CD1c-positive myeloid dendritic cell (primary cell): ENCODE measurements at regions not wholly inside any gene's neighbourhood (a gene's known extent, or its start where the extent isn't known, plus 50 kb on each side); places are given as distances from the start of the nearest gene placed in this dataset.

ENCODE experiments used
- DNase-seq: peaks from one replicate; pipeline ENCODE4 v3.0.0-alpha.2; 2016; ENCODE audit errors: extremely low spot score

DNA sequence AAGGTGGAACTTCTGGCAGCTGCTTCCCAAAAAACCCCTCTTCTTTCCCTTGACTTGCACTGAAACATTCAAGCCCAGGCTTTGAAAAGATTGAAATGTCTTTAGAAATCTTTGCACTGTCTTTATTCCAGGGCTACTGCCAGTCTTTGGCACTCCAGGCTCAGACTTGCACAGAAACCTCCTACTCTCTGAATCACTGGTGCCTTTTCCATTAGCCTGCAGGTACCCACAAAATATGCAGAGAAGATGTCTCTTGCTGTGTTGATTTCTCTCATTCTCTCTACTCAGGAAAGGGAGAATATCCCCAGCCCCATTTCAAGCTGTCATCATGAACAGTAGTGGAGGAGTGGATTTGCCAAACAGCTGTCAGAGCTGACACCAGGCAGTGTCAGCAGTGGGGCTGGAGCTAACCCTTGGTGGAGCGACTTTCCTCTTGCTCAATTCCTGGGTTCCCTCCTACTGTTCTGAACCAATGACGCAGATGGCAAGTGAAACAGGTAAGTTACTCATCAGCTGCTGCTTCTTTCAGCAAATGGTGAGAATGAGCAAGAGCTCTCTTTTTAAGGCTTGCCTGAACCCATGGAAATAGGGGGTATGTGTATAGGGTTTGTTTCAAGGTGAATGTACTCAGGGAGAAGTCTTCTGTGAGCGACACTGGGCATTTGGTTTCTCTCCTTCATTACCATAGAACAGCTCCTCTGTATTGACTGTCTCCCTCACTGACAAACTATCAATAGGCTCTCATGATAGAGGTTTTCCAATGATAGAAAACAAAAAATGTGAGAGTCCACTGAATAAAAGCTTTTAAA lies 362.4 kb downstream of the ADRA2A start:
- DNase-seq = no peak

DNA sequence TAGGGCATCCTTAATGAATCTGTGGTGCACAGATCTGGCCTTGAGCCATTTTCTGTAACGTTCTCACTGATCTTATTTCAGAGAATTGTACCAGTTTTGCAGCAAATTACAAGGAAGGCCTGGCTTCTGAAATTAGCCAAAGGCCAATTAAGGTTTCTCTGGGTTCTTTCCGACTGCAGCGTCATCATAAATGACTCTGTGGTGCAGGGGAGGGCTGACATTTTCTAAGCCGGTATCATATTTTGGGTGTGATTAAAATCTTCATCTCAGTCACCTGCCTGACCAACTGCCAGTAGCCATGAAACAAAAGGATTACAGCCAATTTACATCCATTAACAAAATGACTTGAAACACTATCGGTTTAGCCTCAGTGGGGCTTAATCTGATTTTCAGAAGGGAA lies 363.7 kb downstream of the ADRA2A start:
- DNase-seq = no peak

DNA sequence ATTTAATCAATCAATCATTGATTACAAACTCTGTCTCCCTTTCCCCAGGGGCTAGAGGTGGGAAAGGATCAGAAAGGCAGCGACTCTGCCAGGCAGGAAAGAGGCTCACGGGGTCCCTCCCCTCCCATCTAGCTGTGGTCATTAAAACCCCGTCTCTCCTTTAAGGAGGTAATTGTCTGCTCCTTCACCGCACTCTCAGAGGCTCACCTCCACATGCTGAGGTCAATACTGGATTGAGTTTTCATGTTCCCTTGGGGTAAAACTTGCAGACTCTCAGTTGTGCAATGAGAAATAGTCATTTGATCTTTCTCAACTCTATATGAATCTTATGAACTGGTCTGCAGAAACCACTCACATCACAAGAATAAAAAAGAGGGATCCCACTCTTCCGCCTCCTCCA lies 368.8 kb downstream of the ADRA2A start:
- no peak for DNase-seq

DNA sequence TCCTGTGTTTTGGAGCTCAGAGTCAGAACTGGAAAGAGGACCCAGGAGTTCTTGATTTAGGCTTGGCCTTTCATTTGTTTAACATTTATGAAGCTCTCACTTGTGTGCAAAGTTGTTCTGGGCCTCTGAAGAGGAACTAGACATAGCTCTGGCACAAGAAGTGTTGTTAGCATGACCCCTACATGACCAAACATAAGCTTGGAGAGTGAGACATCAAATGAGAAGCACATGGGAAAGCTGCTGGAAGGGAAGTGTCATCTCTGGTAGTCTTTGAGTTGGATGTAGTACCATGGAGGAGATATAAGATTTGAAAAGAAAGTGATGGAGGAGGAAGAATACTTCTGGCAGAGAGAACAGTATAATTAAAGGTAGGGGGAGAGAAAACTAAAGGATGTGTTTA lies 370.1 kb downstream of the ADRA2A start:
- DNase-seq = no peak

DNA sequence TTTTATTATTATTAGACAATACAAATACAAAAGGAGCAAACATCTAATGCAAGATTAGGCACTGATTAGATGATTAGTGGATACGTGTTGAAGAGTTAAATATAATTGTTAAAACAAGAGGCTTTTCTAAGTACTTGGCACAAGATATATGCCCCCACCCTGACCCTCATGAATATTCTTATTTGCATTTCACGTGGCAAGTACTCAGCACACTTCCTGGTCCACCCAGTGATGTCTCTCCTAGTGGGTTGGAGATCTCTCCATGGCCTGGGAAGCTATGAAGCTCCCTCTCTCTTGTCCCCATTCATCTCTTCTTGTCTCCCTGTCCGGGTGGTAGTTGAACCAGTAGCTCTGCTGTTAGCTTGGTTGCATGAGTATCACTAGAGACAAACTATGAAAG lies 375.3 kb downstream of the ADRA2A start:
- no peak for DNase-seq

DNA sequence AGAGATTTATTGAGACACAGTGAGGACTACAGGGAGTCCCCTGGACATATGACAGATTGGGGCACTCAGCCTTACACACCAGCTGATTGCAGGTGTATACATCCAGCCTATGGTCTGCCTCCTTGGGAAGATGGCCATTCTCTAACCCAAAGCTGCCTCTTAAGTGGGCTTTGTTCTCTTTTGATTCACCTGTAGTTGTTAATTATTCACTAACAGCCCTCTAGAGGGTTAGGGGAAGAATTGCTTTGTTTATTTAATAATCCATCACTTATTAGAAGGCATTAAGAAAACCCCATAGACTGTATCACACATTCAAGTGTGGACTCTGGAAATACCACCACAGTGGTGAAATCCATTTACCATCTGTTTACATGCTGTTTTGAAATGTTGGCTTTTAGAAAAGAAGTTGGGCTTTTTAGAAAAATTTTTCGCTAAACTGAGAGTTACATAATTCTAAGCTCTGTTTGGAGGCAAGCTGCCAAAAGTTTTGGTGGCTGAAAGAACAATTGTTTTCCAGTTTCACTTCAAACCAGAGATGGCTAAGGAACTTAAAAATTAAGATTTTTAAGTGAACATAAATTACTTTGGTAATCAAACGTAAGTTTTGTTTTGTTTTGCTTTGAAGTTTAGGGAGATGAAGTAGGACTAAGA lies 379.1 kb downstream of the ADRA2A start:
- DNase-seq = no peak

DNA sequence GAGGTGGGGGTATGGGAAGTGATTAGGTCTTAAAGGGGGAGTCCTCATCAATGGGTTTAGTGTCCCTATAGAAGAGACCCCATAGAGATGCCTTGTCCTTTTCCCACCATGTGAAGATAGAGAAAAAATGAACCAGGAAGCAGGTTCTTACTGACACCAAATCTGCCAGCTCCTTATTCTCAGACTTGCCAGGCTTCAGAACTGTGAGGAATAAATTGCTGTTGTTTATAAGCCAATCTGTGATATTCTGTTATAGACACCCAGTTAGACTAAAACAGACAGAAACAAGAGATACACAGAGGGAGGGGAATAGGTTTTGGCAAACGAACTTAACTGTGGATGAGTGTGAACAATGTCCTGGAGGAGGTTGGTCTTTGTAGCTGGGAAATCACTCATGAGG lies 381.4 kb downstream of the ADRA2A start:
- no peak for DNase-seq

DNA sequence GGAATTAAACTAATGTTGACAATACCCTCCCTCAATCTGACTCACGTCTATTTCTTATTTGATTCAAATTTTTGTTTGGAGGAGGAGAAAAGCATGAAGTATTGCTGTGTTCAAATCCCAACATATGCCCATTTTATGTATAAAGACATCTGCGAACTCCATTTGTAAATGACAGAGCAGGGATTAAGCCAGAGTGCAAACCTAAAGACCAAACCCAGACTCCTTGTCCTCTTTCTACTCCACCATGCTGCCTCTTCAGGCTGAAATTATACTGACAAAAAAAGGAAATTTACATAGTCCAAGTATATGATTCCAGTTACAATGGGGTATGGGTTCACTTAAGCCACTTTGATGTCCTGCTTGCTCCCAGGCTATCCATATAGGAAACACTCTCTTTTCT lies 383.1 kb downstream of the ADRA2A start:
- DNase-seq = no peak

DNA sequence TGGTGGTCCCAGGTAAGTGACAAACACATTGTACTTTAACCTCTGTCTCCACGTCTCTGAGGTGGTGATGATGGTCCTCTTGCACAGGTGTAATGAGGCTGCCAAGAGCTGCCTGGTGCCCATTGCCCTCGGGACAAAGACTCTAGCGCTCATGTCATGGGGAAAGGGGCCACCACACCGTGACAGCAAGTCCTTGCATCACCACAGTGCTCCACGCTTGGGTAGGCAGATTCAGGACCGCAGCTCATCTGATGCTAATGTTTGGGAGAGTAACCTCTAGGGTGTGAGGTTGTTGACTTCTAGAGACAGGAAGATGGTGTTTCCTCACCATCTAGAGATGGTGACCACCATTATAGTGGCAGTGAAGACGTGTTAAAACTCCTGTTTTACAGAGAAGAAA lies 395.6 kb downstream of the ADRA2A start:
- DNase-seq = no peak

DNA sequence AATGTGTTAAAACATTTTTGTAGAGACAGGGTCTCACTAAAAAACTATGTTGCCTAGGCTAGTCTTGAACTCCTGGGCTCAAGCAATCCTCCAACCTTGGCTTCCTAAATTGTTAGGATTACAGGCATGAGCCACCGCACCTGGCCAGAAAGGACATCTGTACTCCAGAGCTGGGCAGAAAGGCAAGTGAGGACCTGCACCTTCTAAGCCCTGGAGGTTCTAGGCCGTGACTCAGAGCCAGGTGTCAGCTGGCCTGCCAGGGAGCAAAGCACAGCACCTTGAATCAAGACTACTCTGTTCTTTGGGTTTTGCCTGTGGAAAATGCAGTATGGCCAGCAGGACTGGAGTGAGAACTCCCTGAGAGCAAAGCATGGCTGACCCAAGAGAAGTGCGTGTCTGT lies 396.5 kb downstream of the ADRA2A start:
- no peak for DNase-seq

DNA sequence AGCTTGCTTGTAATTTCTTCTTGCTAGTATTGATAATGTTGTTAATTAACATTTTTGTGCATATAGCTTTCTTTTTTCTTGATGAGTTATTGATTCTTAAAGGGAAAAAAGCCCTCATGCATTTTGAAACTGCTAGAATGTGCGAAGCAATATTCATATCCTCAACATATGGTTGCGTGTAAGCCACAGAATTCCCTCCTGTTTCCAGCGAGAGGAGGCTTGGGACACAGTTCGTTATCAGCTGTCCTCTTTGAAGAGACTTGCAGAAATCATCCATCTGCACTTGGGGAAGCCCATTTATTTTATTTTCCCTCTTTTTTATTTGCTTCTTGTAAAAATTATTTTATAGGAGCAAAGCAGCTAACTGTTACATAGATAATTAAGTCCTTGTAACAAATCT lies 398.0 kb downstream of the ADRA2A start:
- no peak for DNase-seq

DNA sequence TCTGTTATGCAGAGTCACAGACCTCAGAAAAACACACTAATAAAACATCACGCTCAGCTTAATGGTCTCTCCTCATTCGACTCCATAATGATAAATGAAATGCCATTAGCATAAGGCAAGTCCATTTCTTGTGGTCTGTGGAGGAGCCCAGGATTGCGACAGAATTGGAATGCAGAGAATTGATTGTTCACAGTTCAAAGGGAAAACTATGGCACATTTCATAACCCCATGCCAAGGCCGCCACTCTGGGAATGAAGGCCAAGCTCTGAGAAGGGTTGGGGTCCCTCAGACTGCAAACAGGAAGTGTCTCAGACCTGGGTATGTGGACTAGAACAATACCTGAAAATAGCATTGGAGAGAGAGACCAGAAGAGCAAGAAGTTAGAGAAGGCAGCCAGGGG lies 398.9 kb downstream of the ADRA2A start:
- DNase-seq = no peak

DNA sequence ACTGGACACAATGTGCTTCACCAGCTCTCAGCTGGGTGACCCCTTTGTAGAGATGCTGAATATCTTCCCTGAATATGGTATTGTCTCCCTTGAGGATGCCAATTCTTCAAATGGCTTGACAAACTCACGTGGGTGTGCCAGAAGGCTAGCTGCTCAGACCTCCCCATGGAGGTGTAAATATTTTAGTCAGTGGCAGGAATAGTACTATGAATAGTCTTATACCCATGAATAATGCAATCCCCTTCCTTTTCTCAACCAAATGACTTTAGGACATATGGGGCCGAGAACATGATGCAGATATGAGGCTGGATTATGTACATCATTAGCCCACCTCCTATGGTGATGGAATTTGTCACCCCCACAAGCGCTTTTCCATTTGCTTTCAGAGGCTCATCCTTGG lies 401.8 kb downstream of the ADRA2A start:
- DNase-seq = no peak

DNA sequence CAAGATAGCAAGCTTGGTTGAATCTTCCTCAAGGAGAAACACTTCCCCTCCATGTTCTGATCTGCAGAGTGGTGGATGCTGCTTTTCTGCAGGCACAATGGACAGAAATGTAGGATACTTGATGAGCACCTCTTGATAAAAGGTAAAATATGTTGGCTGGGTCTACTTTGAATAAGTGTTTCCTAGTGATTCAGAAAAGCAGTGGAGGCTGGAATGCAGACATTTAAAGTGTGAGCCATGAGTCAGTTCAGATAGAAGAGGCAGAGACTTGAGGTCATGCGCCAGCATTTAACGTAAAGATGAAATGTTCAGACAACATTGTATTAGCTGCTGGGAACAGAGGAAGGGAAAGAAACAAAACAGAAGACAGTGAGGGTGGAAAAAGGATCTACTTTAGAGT lies 403.1 kb downstream of the ADRA2A start:
- DNase-seq = no peak

DNA sequence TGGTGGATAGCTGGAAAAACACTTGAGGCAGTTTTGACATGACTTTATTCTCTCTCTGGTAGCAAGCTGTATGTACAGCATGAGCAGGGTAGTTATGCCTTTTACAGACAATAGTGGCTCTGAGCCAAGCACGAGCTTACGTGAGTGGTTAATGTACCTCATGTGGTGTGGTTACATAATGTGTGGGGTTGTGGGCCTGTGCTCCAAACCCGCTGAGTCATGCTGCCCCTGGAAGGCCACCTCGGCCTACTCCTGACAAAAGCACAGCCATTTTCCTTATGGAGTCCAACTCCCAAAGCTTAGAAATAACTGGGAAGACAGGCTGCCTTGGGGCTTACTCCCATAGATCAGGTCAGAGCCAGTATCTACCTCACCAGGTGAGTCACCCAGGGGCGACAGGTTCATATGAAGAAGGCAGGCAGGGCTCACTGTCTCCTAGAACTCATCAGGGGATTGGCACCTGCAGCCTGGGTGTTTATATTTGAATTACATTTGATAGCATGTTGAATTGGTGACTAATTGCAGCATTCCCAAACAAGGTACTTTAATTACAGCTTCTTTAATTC lies 404.5 kb downstream of the ADRA2A start:
- DNase-seq = no peak

DNA sequence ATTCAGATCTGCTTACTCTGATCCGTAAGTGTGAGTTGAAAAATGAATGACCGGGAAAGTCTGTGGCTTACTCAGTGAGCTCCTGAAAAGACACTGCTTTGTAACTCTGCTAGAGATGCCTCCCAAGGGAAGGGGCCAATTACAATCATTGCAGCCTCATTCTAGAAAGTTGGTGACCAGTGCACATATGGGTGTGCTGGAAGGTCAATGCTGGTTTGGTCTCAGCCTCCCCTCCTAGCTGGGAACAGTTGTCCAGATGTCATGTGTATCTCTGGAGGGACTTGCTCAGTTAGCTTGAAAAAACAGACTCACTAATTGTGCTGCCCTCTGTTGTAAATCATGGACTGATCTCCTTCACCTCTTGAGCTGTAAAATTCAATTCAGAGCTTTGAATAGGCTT lies 405.0 kb downstream of the ADRA2A start:
- no peak for DNase-seq

DNA sequence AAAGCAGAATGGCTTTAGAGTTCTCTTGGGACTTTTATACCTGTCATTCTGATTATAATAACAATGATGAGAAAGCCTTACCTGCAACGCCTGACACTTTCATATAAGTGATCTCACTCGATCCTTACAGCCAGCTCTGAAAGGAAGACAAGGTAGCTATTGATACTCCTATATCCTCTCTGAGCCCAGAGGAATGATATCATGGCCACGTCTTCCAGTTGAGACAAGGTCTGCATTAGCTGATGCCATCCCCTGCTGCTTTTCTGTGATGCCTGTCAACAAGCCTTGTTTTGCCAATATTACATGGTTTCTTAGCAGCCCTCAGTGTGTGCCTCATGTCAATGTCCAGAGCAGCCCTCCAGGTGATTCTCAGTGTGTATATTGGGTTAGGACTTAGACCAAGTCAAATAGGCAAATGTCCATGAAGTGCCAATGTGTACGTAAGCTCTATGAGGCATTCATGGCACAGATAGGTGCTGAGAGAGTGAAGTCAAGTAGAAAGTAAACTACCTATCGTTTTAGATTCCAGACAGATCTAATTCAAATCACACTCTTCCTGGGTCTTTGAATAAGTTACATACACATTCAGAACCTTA lies 405.9 kb downstream of the ADRA2A start:
- no peak for DNase-seq

DNA sequence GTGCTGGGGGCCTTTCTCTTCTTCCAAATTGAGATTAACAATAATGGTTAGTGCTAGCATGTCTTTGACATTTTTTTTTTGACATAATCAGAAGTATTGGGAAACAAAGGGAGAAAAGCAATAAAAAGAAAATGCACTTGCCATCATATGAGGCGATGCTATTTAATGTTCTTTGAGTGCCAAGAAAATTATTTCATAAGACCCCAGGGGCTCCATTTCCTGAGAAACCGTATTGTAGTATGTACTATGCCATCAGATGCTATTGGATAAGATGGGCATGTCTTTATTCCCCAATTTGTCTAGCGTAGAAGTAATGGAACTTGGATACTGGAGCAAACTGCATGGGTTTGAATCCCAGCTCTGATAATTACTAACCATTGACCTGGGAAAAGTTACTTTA lies 408.9 kb downstream of the ADRA2A start:
- no peak for DNase-seq

DNA sequence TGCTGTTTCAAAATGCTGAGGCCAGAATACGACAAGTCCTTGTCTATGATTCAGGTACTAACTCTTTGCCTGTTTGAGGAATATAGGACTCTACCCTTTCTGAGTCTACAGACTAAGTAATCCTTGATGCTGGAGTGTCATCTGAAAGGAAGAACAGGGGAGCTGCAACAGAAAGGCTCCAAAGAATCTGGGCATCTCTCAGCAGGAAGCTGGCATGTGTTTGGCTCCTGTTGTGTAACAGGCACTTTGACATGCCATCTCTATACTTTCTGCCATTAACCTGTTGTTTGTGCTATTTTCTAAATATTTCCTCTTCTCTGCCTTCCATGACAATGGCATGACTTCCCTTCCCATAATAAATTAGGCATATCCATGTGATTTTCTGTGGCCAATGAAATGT lies 409.5 kb downstream of the ADRA2A start:
- no peak for DNase-seq

DNA sequence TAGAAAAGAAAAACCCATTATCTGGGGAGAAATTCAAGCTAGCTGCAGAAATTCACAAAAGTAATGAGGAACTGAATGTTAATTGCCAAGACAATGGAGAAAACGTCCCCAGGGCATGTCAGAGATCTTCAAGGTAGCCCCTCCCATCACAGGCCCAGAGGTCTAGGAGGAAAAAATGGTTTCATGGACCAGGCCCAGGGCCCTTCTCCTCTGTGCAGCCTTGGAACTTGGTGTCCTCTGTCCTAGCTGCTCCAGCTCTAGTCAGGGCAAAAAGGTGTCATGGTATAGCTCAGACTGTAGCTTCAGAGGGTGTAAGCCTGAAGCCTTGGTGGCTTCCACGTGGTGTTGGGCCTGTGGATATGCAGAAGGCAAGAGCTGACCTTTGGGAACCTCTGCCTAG lies 411.8 kb downstream of the ADRA2A start:
- DNase-seq = no peak

DNA sequence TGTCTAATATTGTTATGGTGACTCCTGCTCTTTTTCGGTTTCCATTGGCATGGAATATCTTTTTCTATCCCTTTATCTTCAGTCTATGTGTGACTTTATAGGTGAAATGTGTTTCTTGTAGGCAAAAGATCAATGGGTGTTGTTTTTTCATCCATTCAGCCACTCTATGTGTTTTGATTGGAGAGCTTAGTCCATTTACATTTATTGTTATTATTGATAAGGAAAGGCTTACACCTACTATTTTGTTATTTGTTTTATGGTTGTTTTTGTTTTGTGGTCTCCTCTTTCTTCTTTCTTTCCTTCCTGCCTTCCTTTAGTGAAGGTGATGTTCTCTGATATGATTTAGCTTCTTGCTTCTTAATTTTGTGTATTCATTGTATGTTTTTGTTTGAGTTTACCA lies 414.3 kb downstream of the ADRA2A start:
- no peak for DNase-seq

DNA sequence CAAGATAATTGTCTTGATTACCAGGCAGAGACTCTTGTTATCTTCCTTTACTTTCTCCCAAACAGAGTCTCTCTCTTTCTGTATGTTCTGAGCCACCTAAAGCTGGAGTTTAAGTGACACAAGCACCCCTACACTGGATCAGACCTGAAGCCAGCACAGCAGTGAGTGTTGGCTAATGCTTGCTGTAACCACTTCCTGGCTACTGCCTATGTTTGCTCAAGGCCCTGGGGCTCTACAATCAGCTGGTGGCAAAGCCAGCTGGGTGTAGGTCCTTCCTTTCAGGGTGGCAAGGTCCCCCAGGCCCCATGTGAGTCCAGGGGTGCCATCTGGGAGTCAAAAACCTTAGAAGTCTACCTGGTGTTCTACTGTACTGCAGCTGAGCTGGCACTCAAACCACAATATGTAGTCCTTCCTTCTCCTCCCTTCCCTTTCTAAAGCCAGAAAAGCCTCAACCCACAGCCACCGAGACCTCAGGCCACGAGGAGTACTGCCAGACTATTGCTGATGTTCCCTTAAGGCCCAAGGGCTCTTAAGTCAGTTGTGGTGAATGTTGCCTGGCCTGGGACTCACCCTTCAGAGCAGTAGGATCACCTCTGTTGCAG lies 416.3 kb downstream of the ADRA2A start:
- no peak for DNase-seq

DNA sequence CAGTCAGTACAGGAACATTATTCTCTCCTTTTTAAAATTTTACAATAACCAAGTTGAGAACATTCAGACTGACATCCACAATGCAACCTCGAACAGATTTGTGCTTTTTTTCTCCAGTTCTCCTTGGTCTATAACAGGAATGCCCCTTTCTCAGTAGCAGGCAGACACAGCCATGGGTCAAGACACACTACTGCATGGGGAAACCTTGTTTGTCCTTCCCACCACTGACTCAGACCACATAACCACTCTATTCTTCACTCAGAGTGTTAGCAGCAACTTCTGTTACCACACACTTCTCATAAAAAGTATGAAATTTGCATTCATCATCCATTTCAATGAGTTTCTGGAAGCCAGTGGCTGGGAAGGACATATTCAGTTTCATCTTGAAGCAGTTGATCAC lies 421.7 kb downstream of the ADRA2A start:
- DNase-seq = no peak
